Loucy (cell line): ENCODE measurements at regions not wholly inside any gene's neighbourhood (a gene's known extent, or its start where the extent isn't known, plus 50 kb on each side); places are given as distances from the start of the nearest gene placed in this dataset.

ENCODE experiments used
- H2AFZ ChIP-seq: fragments of 200-600 bp; sonication (generic); 2 replicates; pipeline ENCODE4 v1.6.0; 2016; ENCODE audit warnings: antibody characterized with exemption, mild to moderate bottlenecking, low read length, moderate library complexity
- H3F3A ChIP-seq: fragments of 200-600 bp; 2 replicates; pipeline ENCODE4 v1.6.0; 2016; ENCODE audit warnings: antibody characterized with exemption, low read depth, mild to moderate bottlenecking
- H3K27me3 ChIP-seq: fragments of 200-600 bp; sonication (generic); 2 replicates; pipeline ENCODE4 v1.6.1; 2014; ENCODE audit warnings: low read length, mild to moderate bottlenecking; ENCODE audit not compliant: insufficient read depth, poor library complexity, severe bottlenecking
- H3K36me3 ChIP-seq: fragments of 200-600 bp; sonication (generic); 2 replicates; pipeline ENCODE4 v1.6.1; 2016; ENCODE audit warnings: low read length; ENCODE audit not compliant: insufficient read depth
- H3K4me1 ChIP-seq: fragments of 200-600 bp; sonication (generic); 2 replicates; pipeline ENCODE4 v1.5.1; 2014; ENCODE audit warnings: low read length, mild to moderate bottlenecking; ENCODE audit not compliant: insufficient read depth, poor library complexity, severe bottlenecking
- H3K4me2 ChIP-seq: fragments of 200-600 bp; sonication (generic); 2 replicates; pipeline ENCODE4 v1.6.0; 2014; ENCODE audit warnings: antibody characterized with exemption, low read length, low read depth, mild to moderate bottlenecking; ENCODE audit not compliant: poor library complexity, severe bottlenecking
- H3K4me3 ChIP-seq: fragments of 200-600 bp; sonication (generic); 2 replicates; pipeline ENCODE4 v1.5.1; 2014; ENCODE audit warnings: low read length, mild to moderate bottlenecking, mixed read lengths; ENCODE audit not compliant: poor library complexity, severe bottlenecking
- H3K79me2 ChIP-seq: fragments of 200-600 bp; sonication (generic); 2 replicates; pipeline ENCODE4 v1.6.1; 2014; ENCODE audit warnings: low read length; ENCODE audit not compliant: insufficient read depth
- H3K9ac ChIP-seq: fragments of 200-600 bp; sonication (generic); 2 replicates; pipeline ENCODE4 v1.6.0; 2014; ENCODE audit warnings: mild to moderate bottlenecking, low read depth, low read length, moderate library complexity; ENCODE audit not compliant: poor library complexity, severe bottlenecking
- H3K9me2 ChIP-seq: fragments of 200-600 bp; sonication (generic); replicated peaks from 2 replicates; pipeline ENCODE4 v1.6.1; 2016; ENCODE audit warnings: low read depth, low read length, mixed read lengths
- H3K9me3 ChIP-seq: fragments of 200-600 bp; sonication (generic); 2 replicates; pipeline ENCODE4 v1.6.1; 2014; ENCODE audit warnings: mild to moderate bottlenecking, antibody characterized with exemption, low read length, low read depth; ENCODE audit not compliant: insufficient read depth
- H4K20me1 ChIP-seq: fragments of 200-600 bp; sonication (generic); 2 replicates; pipeline ENCODE4 v1.6.0; 2014; ENCODE audit warnings: antibody characterized with exemption, low read length, mild to moderate bottlenecking; ENCODE audit not compliant: insufficient read depth, poor library complexity, severe bottlenecking
- CTCF ChIP-seq: fragments of 200-600 bp; sonication (generic); conservative IDR thresholded peaks from 2 replicates; pipeline ENCODE4 v1.5.1; 2014; ENCODE audit warnings: mild to moderate bottlenecking, antibody characterized with exemption, low read length
- EZH2phosphoT487 ChIP-seq: fragments of 200-600 bp; IDR thresholded peaks from 2 replicates; pipeline ENCODE4 v1.6.1; 2018; ENCODE audit warnings: antibody characterized with exemption, mild to moderate bottlenecking, moderate library complexity, borderline replicate concordance

GRCh38 chr13:54758795-54759194 is 1730.2 kb downstream of the OLFM4 start:
- TF ChIP-seq EZH2phosphoT487 (no peak), CTCF (no peak)
- Histone ChIP-seq H3K79me2 (no peaks in the 10 kb centered on the region), H4K20me1 (no peaks in the 10 kb centered on the region)

DNA sequence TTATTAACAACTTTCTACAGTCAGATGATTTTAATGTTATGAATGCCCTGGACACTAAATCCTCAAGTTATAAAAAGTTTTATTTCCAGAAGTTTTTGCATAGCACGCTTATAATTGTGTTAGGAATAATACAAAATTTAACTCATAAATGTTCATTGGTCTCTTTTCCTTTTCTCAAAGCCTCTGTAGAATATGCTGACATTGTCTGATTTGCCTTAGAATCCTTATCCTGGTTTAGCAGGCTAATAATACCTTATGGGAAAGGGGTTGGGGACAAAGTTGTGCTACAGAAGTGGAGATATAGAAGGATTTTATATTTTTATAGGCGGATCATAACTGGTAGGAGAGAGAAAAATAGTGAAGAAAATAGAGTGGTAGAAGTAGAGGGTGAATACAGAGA is 1739.6 kb downstream of the OLFM4 start:
- Histone ChIP-seq H2AFZ (no peak overlapping the region), H4K20me1 (no peaks in the 10 kb centered on the region), H3K4me2 (no peak overlapping the region), H3K9me3 (no peaks in the 10 kb centered on the region), H3K9ac (no peak overlapping the region), H3K27me3 (no peaks in the 10 kb centered on the region), H3K36me3 (no peaks in the 10 kb centered on the region), H3K4me3 (no peak overlapping the region), H3F3A (no peaks in the 10 kb centered on the region), H3K79me2 (no peaks in the 10 kb centered on the region), H3K4me1 (no peaks in the 10 kb centered on the region), H3K9me2 (no peaks in the 10 kb centered on the region)
- TF ChIP-seq EZH2phosphoT487: no peak
- no peak for TF ChIP-seq CTCF

More at GRCh38 chr13:54758795-54759194, 1730.2 kb downstream of the OLFM4 start:
- Histone ChIP-seq H3K9me2 (no peaks in the 10 kb centered on the region), H3K4me3 (no peak overlapping the region), H3K4me2 (no peak overlapping the region), H3K9me3 (no peaks in the 10 kb centered on the region), H3K9ac (no peak overlapping the region), H3F3A (no peaks in the 10 kb centered on the region), H3K36me3 (no peaks in the 10 kb centered on the region), H3K4me1 (no peaks in the 10 kb centered on the region), H2AFZ (no peak overlapping the region), H3K27me3 (no peaks in the 10 kb centered on the region)

DNA sequence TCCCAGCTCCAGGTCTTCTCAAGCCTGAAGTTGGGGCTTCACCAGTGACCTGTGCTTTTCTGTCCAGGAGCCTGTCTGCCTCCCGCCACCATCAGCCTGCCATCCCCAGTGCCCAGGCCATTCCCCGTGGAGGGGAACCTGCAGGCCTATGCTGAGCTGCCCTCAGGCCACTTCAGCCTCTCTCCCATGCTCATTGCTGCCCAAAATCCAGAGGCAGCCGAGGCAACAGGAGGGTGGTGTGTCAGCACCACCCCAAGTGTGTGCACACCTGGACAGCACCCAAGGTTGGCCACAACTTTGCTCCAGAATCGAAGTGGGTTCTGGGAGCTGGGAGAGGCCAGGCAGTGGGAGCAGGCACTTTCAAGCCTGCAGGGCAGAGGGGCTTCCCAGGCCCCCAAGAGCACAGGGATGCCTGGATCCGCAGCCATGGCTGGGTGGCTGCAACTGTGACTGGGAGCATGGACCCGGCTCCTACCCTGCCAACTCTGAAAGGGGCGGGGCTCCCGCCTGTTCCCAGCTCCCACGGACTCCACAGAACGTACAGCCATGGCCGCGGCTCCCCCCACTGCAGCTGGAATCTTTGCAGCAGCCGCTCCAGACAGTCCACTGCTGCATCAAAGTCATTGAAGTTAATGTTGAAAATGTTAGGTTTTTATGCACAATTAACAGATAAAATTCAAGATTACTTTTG is 1747.0 kb downstream of the OLFM4 start:
- H3K4me1 ChIP-seq: no peaks in the 10 kb centered on the region
- H3K9ac ChIP-seq: no peak overlapping the region
- TF ChIP-seq CTCF (no peak), EZH2phosphoT487 (no peak)
- H4K20me1 ChIP-seq: no peaks in the 10 kb centered on the region
- H3F3A ChIP-seq: no peaks in the 10 kb centered on the region
- no peaks in the 10 kb centered on the region for H3K9me3 ChIP-seq
- H3K27me3 ChIP-seq: no peaks in the 10 kb centered on the region
- no peaks in the 10 kb centered on the region for H3K36me3 ChIP-seq
- no peak overlapping the region for H3K4me3 ChIP-seq
- no peak overlapping the region for H3K4me2 ChIP-seq
- H3K79me2 ChIP-seq: no peaks in the 10 kb centered on the region
- H3K9me2 ChIP-seq: no peaks in the 10 kb centered on the region
- H2AFZ ChIP-seq: no peak overlapping the region
